CD1c-positive myeloid dendritic cell (primary cell): ENCODE measurements at regions not wholly inside any gene's neighbourhood (a gene's known extent, or its start where the extent isn't known, plus 50 kb on each side); places are given as distances from the start of the nearest gene placed in this dataset.

Source experiments
- DNase-seq: peaks from one replicate; pipeline ENCODE4 v3.0.0-alpha.2; 2016; ENCODE audit errors: extremely low spot score

- no peak for DNase-seq
Observed at GRCh38 chr2:575030-575726, 102.0 kb downstream of the TMEM18 start.

GRCh38 chr2:573805-574392, 103.3 kb downstream of the TMEM18 start:
- DNase-seq = no peak

- no peak for DNase-seq
Observed at GRCh38 chr2:573025-573424, 104.2 kb downstream of the TMEM18 start.

- no peak for DNase-seq
Observed at GRCh38 chr2:569681-570080, 107.5 kb downstream of the TMEM18 start.

GRCh38 chr2:568639-569235, 108.5 kb downstream of the TMEM18 start:
- no peak for DNase-seq

- DNase-seq = no peak
Observed at GRCh38 chr2:567865-568638, 109.2 kb downstream of the TMEM18 start.

- DNase-seq = no peak
Observed at GRCh38 chr2:567496-567864, 109.7 kb downstream of the TMEM18 start.

- DNase-seq = no peak
Observed at GRCh38 chr2:566379-567313, 110.6 kb downstream of the TMEM18 start.

GRCh38 chr2:564471-565181, 112.6 kb downstream of the TMEM18 start:
- DNase-seq = no peak

GRCh38 chr2:563512-563911, 113.7 kb downstream of the TMEM18 start:
- no peak for DNase-seq

- no peak for DNase-seq
Observed at GRCh38 chr2:562391-563364, 114.5 kb downstream of the TMEM18 start.

GRCh38 chr2:558879-559278, 118.3 kb downstream of the TMEM18 start:
- DNase-seq = no peak

GRCh38 chr2:558302-558642, 118.9 kb downstream of the TMEM18 start:
- no peak for DNase-seq

GRCh38 chr2:557635-558301, 119.4 kb downstream of the TMEM18 start:
- DNase-seq = no peak

- DNase-seq = no peak
Observed at GRCh38 chr2:556485-556884, 120.7 kb downstream of the TMEM18 start.

- no peak for DNase-seq
Observed at GRCh38 chr2:555164-555922, 121.9 kb downstream of the TMEM18 start.

- DNase-seq = no peak
Observed at GRCh38 chr2:554444-554843, 122.8 kb downstream of the TMEM18 start.

GRCh38 chr2:552906-553305, 124.3 kb downstream of the TMEM18 start:
- no peak for DNase-seq

GRCh38 chr2:551621-552020, 125.6 kb downstream of the TMEM18 start:
- no peak for DNase-seq
